H1 (cell line): ENCODE measurements at regions not wholly inside any gene's neighbourhood (a gene's known extent, or its start where the extent isn't known, plus 50 kb on each side); places are given as distances from the start of the nearest gene placed in this dataset.
A peak's percentile ranks its signal among the peaks of the same experiment; 100 is the strongest.

Source experiments
- CTCF ChIA-PET: fragments of 300-600 bp; sonication (Branson Sonifier 250); formaldehyde crosslinking; loops from one replicate; lab custom pipeline; 2021; ENCODE audit not compliant: partially characterized antibody; lab: Charles Lee
- POLR2A ChIA-PET: fragments of 300-600 bp; sonication (Branson Sonifier 250); formaldehyde crosslinking; loops from one replicate; lab custom pipeline; 2021; ENCODE audit warnings: inconsistent platforms; ENCODE audit not compliant: partially characterized antibody; lab: Charles Lee
- DNase-seq, 2 experiments: peaks; one replicate each; pipeline versions ENCODE4 v3.0.0 to v3.0.0-alpha.2; 2010 to 2022; ENCODE audit warnings: low spot score in 2 of 2, low read depth in 1 of 2, mixed read lengths in 1 of 2
- FAIRE-seq: peaks from 2 replicates; lab custom pipeline; 2011; peaks lifted over from hg19 to GRCh38; lab: Jason Lieb, UNC
- H2AFZ ChIP-seq: 2 replicates; pipeline ENCODE4 v1.8.1; 2012; ENCODE audit warnings: low read length, inconsistent platforms
- H2AK5ac ChIP-seq: 2 replicates; pipeline ENCODE4 v1.6.1; 2013; ENCODE audit warnings: low read depth, low read length
- H2BK120ac ChIP-seq: replicated peaks from 2 replicates; pipeline ENCODE3; 2013; ENCODE audit warnings: low read depth, low read length, inconsistent platforms
- H2BK12ac ChIP-seq: 2 replicates; pipeline ENCODE4 v1.6.1; 2013; ENCODE audit warnings: low read depth, low read length
- H2BK15ac ChIP-seq: 2 replicates; pipeline ENCODE4 v1.6.1; 2013; ENCODE audit warnings: low read length
- H2BK20ac ChIP-seq: 2 replicates; pipeline ENCODE4 v1.6.1; 2013; ENCODE audit warnings: low read length
- H2BK5ac ChIP-seq: 2 replicates; pipeline ENCODE4 v1.6.1; 2013; ENCODE audit warnings: low read depth, low read length
- H3K14ac ChIP-seq: 2 replicates; pipeline ENCODE4 v1.6.1; 2013; ENCODE audit warnings: inconsistent platforms; ENCODE audit not compliant: insufficient read length
- H3K18ac ChIP-seq: 2 replicates; pipeline ENCODE4 v1.6.1; 2013; ENCODE audit warnings: low read length; ENCODE audit errors: extremely low read depth
- H3K23ac ChIP-seq: 2 replicates; pipeline ENCODE4 v1.6.1; 2013; ENCODE audit warnings: inconsistent platforms; ENCODE audit not compliant: insufficient read length
- H3K23me2 ChIP-seq: 2 replicates; pipeline ENCODE4 v1.6.1; 2013; ENCODE audit warnings: low read depth, low read length
- H3K27ac ChIP-seq: 2 replicates; pipeline ENCODE4 v1.6.1; 2011; ENCODE audit warnings: low read depth, low read length, inconsistent platforms
- H3K27me3 ChIP-seq, 4 experiments: replicated peaks in 1 of 4; 1 replicate in 1 of 4; 2 replicates in 3 of 4; pipeline versions ENCODE4 v1.6.1 to v1.8.1; 2011 to 2013; ENCODE audit warnings: low read length in 3 of 4, mild to moderate bottlenecking in 3 of 4, inconsistent platforms in 2 of 4, mixed read lengths in 2 of 4, moderate library complexity in 1 of 4; ENCODE audit not compliant: control insufficient read depth in 3 of 4, insufficient read depth in 3 of 4; ENCODE audit errors: extremely low read depth in 1 of 4
- H3K36me3 ChIP-seq, 4 experiments: 2 replicates each; pipeline versions ENCODE4 v1.6.1 to v1.8.1; 2011 to 2013; ENCODE audit warnings: mild to moderate bottlenecking in 4 of 4, low read length in 3 of 4, moderate library complexity in 2 of 4, control low read depth in 1 of 4, inconsistent platforms in 1 of 4; ENCODE audit not compliant: insufficient read depth in 4 of 4, control insufficient read depth in 2 of 4
- H3K4ac ChIP-seq: replicated peaks from 2 replicates; pipeline ENCODE3; 2013; ENCODE audit warnings: low read length, low read depth, mixed read lengths, inconsistent platforms; ENCODE audit not compliant: insufficient read length
- H3K4me1 ChIP-seq, 4 experiments: replicated peaks in 1 of 4; 1 replicate in 1 of 4; 2 replicates in 3 of 4; pipeline versions ENCODE4 v1.6.1 to v1.8.1; 2011 to 2013; ENCODE audit warnings: low read length in 3 of 4, inconsistent platforms in 2 of 4, mixed read lengths in 1 of 4; ENCODE audit not compliant: insufficient read depth in 4 of 4, control insufficient read depth in 3 of 4
- H3K4me2 ChIP-seq, 2 experiments: 2 replicates each; pipeline versions ENCODE4 v1.6.1 to v1.8.1; 2011 to 2013; ENCODE audit warnings: low read depth in 2 of 2, low read length in 2 of 2, control low read depth in 1 of 2, inconsistent platforms in 1 of 2, mild to moderate bottlenecking in 1 of 2; ENCODE audit not compliant: insufficient read depth in 1 of 2
- H3K4me3 ChIP-seq, 4 experiments: fragments of 200-600, 300-600 bp in 1 of 4; sonication (generic), shearing (Covaris generic), sonication (Bioruptor Twin) in 1 of 4; 2 replicates each; pipeline versions ENCODE4 v1.5.1 to v1.8.1; 2011 to 2016; ENCODE audit warnings: low read length in 4 of 4, low read depth in 3 of 4, control low read depth in 2 of 4, inconsistent platforms in 2 of 4, mild to moderate bottlenecking in 2 of 4, mixed read lengths in 1 of 4, moderate library complexity in 1 of 4; ENCODE audit not compliant: insufficient read depth in 2 of 4; ENCODE audit errors: extremely low read depth in 1 of 4
- H3K56ac ChIP-seq: replicated peaks from 2 replicates; pipeline ENCODE3; 2013; ENCODE audit warnings: low read depth, mild to moderate bottlenecking, mixed read lengths, low read length, inconsistent platforms; ENCODE audit not compliant: insufficient read length
- H3K79me1 ChIP-seq: 2 replicates; pipeline ENCODE4 v1.6.1; 2013; ENCODE audit warnings: low read depth, low read length, control low read depth
- H3K79me2 ChIP-seq, 2 experiments: 2 replicates each; pipeline versions ENCODE4 v1.6.1 to v1.8.1; 2012 to 2013; ENCODE audit warnings: low read length in 2 of 2, mild to moderate bottlenecking in 2 of 2, inconsistent platforms in 1 of 2; ENCODE audit not compliant: insufficient read depth in 2 of 2, control insufficient read depth in 1 of 2
- H3K9ac ChIP-seq, 4 experiments: replicated peaks in 1 of 4; 1 replicate in 1 of 4; 2 replicates in 3 of 4; pipeline versions ENCODE4 v1.6.1 to v1.8.1; 2011 to 2013; ENCODE audit warnings: low read depth in 3 of 4, low read length in 3 of 4, control low read depth in 2 of 4, mild to moderate bottlenecking in 2 of 4, moderate library complexity in 2 of 4, inconsistent platforms in 1 of 4; ENCODE audit errors: extremely low read depth in 1 of 4
- H3K9me3 ChIP-seq, 2 experiments: 2 replicates each; pipeline versions ENCODE4 v1.6.1 to v1.8.1; 2012 to 2013; ENCODE audit warnings: mild to moderate bottlenecking in 2 of 2, moderate library complexity in 2 of 2, control low read depth in 1 of 2, inconsistent platforms in 1 of 2, low read depth in 1 of 2, low read length in 1 of 2, mixed read lengths in 1 of 2; ENCODE audit not compliant: insufficient read depth in 2 of 2
- H4K20me1 ChIP-seq, 2 experiments: replicated peaks in 1 of 2; 2 replicates each; pipeline versions ENCODE3 to v1.8.1; 2011 to 2013; ENCODE audit warnings: inconsistent platforms in 2 of 2, low read length in 2 of 2, mild to moderate bottlenecking in 1 of 2; ENCODE audit not compliant: insufficient read depth in 2 of 2, control insufficient read depth in 1 of 2
- H4K5ac ChIP-seq: 2 replicates; pipeline ENCODE4 v1.6.1; 2013; ENCODE audit warnings: low read length, low read depth, mixed read lengths, inconsistent platforms; ENCODE audit not compliant: insufficient read length
- H4K8ac ChIP-seq: 2 replicates; pipeline ENCODE4 v1.8.0; 2013; ENCODE audit warnings: mild to moderate bottlenecking, moderate library complexity, low read length, inconsistent platforms; ENCODE audit not compliant: insufficient read depth; ENCODE audit errors: extremely low read depth
- H4K91ac ChIP-seq: replicated peaks from 2 replicates; pipeline ENCODE3; 2013; ENCODE audit warnings: low read length, mixed read lengths, inconsistent platforms; ENCODE audit not compliant: insufficient read length
- CTCF ChIP-seq, 3 experiments: IDR thresholded peaks; 1 replicate in 2 of 3; 2 replicates in 1 of 3; pipeline versions ENCODE4 v1.5.1 to v1.6.1; 2011; ENCODE audit warnings: low read length in 3 of 3, mild to moderate bottlenecking in 3 of 3, inconsistent platforms in 2 of 3, low read depth in 1 of 3, moderate library complexity in 1 of 3; ENCODE audit not compliant: insufficient read depth in 1 of 3; ENCODE audit errors: control extremely low read depth in 1 of 3
- RAD21 ChIP-seq, 2 experiments: IDR thresholded peaks in 1 of 2; conservative IDR thresholded peaks in 1 of 2; 2 replicates each; pipeline ENCODE4 v1.6.1; 2011; ENCODE audit warnings: low read depth in 2 of 2, low read length in 2 of 2, improper control_type of control experiment in 1 of 2, inconsistent platforms in 1 of 2, mild to moderate bottlenecking in 1 of 2, moderate library complexity in 1 of 2
- SP2 ChIP-seq: IDR thresholded peaks from 2 replicates; pipeline ENCODE4 v1.6.1; 2012; ENCODE audit warnings: mild to moderate bottlenecking, low read length, inconsistent platforms
- WGBS, 2 experiments: shearing (Covaris generic) in 1 of 2; methylation state at CpG; one replicate each; pipeline versions ENCODE4 v1.1.6 to v1.1.7; 2013 to 2015; ENCODE audit warnings: low lambda C conversion rate in 2 of 2, mixed read lengths in 2 of 2, inconsistent platforms in 1 of 2, low coverage in 1 of 2, missing lambda C conversion rate in 1 of 2; ENCODE audit not compliant: insufficient replicate concordance in 2 of 2, insufficient coverage in 1 of 2, insufficient read length in 1 of 2; ENCODE audit errors: extremely low coverage in 1 of 2, missing lambda C conversion rate in 1 of 2; 5-methylcytosine and 5-hydroxymethylcytosine counted together

DNA sequence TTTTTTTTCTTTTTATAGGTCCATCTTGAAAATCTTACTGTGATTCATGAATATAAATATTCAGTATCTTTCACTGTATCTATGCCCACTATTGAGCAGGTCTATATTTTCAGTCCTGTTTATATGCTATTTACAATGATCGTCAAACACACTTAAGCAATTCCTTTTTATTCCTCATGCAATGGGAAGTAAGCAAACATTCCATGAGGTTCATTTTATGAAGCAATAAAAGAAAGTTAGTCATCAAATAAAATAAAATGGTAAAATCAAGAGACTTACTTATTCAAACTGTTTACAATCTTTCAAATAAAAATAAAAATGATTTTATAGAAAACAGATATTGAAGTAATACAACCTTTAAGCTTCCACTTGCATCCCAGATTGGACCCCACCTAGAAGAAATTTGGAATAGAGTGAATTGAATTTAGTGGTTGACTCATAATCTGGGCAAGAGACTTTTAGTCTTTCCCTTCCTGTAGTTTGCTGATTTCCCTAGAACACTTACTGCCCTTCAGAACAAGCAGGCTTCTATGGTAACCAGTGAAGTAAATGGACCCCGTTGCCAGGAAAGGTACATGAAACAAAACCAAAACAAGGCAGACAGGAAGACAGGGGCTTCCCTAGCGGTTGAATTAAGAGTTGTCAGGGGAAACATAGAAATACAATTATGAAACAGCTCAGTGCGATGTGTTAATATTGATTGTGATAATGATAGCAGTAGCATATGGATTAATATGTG is 241.0 kb upstream of the ATP2B1 start:
- Histone ChIP-seq H4K5ac (no peak overlapping the region), H2BK20ac (0 out of 2 replicates have a peak overlapping the region, but pooled peaks have one; percentile 22), H3K56ac (no peak overlapping the region), H3K27me3 (no peaks in the 10 kb centered on the region), H3K9ac (no peak overlapping the region), H3K18ac (no peak overlapping the region), H3K4me2 (no peak overlapping the region), H3K27ac (no peak overlapping the region), H2BK120ac (no peak overlapping the region), H3K4me1 (peaks cover 0 to 7% (median 5%) of the 10 kb centered on the region in 4 experiments; a peak in 5 of 7 replicates), H2BK5ac (no peak overlapping the region), H3K4ac (no peak overlapping the region), H2AK5ac (no peak overlapping the region), H3K79me2 (no peaks in the 10 kb centered on the region), H4K8ac (no peak overlapping the region), H3K9me3 (no peaks in the 10 kb centered on the region), H3K14ac (no peak overlapping the region), H3K23ac (no peak overlapping the region), H3K4me3 (no peak overlapping the region), H3K23me2 (no peaks in the 10 kb centered on the region), H3K79me1 (no peaks in the 10 kb centered on the region), H2BK12ac (no peak overlapping the region), H4K91ac (no peak overlapping the region), H2AFZ (no peak overlapping the region), H3K36me3 (no peaks in the 10 kb centered on the region), H4K20me1 (no peaks in the 10 kb centered on the region), H2BK15ac (no peak overlapping the region)
- CTCF ChIA-PET = interaction anchor here (0.6 to 1.6 kb wide), 4 partner anchors 11 to 262 kb away, joined by 3 to 4 read pairs (median 4); no protein-coding TSS in a partner anchor
- TF ChIP-seq CTCF (IDR thresholded peaks at IDR 0.05; ENCODE audit: control extremely low read depth in 1 of 3, insufficient read depth in 1 of 3, low read depth in 1 of 3, low read length in 3 of 3) (peak in 1 of 3 experiments; percentile 19; a peak in 1 of 4 replicates), RAD21 (IDR thresholded peaks at IDR 0.05 in 1 of 2, conservative IDR thresholded peaks at IDR 0.05 in 1 of 2; ENCODE audit: low read depth in 2 of 2, low read length in 2 of 2) (peak; percentile 20 to 30; a peak in 3 of 4 replicates), SP2 (no peak)
- FAIRE-seq = no peak
- POLR2A ChIA-PET = no interaction called here
- DNase-seq = no peak
- 83% methylated on average over 4 of the region's 4 CpGs; no CpG with 5 or more reads in 1 of the 2 experiments for WGBS, 2 experiments
